Testis (tissue), 2 donors: ENCODE measurements at regions not wholly inside any gene's neighbourhood (a gene's known extent, or its start where the extent isn't known, plus 50 kb on each side); places are given as distances from the start of the nearest gene placed in this dataset.
"Not testable (repeated sequence)": the region's sequence is repeated elsewhere in the genome, so short reads cannot be mapped to it uniquely, and the experiment has no call there.

Experiments used
- DNase-seq: peaks from one replicate; pipeline ENCODE4 v3.0.0-alpha.2; 2019
- H3K27ac ChIP-seq, 2 donors: fragments of 200-600 bp; sonication (generic); one replicate each; pipeline ENCODE4 v1.5.1; 2019
- H3K27me3 ChIP-seq: fragments of 200-600 bp; sonication (generic); one replicate; pipeline ENCODE4 v1.5.1; 2019
- H3K36me3 ChIP-seq: fragments of 200-600 bp; sonication (generic); one replicate; pipeline ENCODE4 v1.5.1; 2017; ENCODE audit warnings: low read depth; ENCODE audit errors: missing control alignments
- H3K4me1 ChIP-seq: fragments of 200-600 bp; sonication (generic); one replicate; pipeline ENCODE4 v1.5.1; 2019
- H3K4me3 ChIP-seq, 2 donors: fragments of 200-600 bp; sonication (generic); one replicate each; pipeline ENCODE4 v1.5.1; 2017 to 2019
- H3K9me3 ChIP-seq: fragments of 200-600 bp; sonication (generic); one replicate; pipeline ENCODE4 v1.5.1; 2017
- CTCF ChIP-seq, 3 experiments: fragments of 450-650 bp in 2 of 3; fragments of 200-600 bp in 1 of 3; sonication (generic) in 1 of 3; IDR thresholded peaks; one replicate each; pipeline ENCODE4 v1.5.1; 2016 to 2019; ENCODE audit warnings: antibody characterized with exemption in 3 of 3, mild to moderate bottlenecking in 2 of 3, moderate library complexity in 1 of 3
- POLR2A ChIP-seq: fragments of 450-650 bp; IDR thresholded peaks from one replicate; pipeline ENCODE4 v1.6.1; 2017; ENCODE audit warnings: antibody characterized with exemption, mild to moderate bottlenecking, moderate library complexity
- WGBS, 2 donors: methylation state at CpG; one replicate each; pipeline ENCODE4 v1.1.5; 2018; 5-methylcytosine and 5-hydroxymethylcytosine counted together
- intact Hi-C: fragments of 100-400 bp; cut with DNase I; formaldehyde crosslinking; loops from one replicate; pipeline ENCODE4 v1.15.1; 2023; ENCODE audit warnings: low total_unique reads

GRCh38 chr5:57741336-57741735, 258.7 kb upstream of the ACTBL2 start:
- Histone ChIP-seq H3K4me3 (no peak overlapping the region), H3K27me3 (no peaks in the 10 kb centered on the region), H3K9me3 (no peaks in the 10 kb centered on the region), H3K4me1 (no peaks in the 10 kb centered on the region), H3K27ac (no peak overlapping the region), H3K36me3 (no peaks in the 10 kb centered on the region)
- intact Hi-C loops: no loop called here
- DNase-seq: no peak
- TF ChIP-seq POLR2A (no peak), CTCF (IDR thresholded peaks at IDR 0.05) (no peak)

GRCh38 chr5:57738787-57739186, 256.2 kb upstream of the ACTBL2 start:
- H3K36me3 ChIP-seq: no peaks in the 10 kb centered on the region
- H3K27ac ChIP-seq: no peak overlapping the region
- DNase-seq: no peak
- no peaks in the 10 kb centered on the region for H3K9me3 ChIP-seq
- intact Hi-C loops: no loop called here
- H3K27me3 ChIP-seq: no peaks in the 10 kb centered on the region
- no peaks in the 10 kb centered on the region for H3K4me1 ChIP-seq
- 100% methylated on average over 1 of the region's 1 CpG for WGBS, 2 donors
- H3K4me3 ChIP-seq: no peak overlapping the region
- TF ChIP-seq POLR2A (no peak), CTCF (IDR thresholded peaks at IDR 0.05) (no peak)

- WGBS, 2 donors: 89 to 93% methylated on average over 2 of the region's 2 CpGs
- Histone ChIP-seq H3K27me3 (no peaks in the 10 kb centered on the region), H3K36me3 (no peaks in the 10 kb centered on the region), H3K27ac (no peak overlapping the region), H3K4me3 (no peak overlapping the region), H3K9me3 (no peaks in the 10 kb centered on the region), H3K4me1 (no peaks in the 10 kb centered on the region)
- no peak for TF ChIP-seq POLR2A
- no peak for TF ChIP-seq CTCF (IDR thresholded peaks at IDR 0.05)
- DNase-seq: no peak
- intact Hi-C loops: no loop called here
Measured at GRCh38 chr5:57738301-57738700, 255.7 kb upstream of the ACTBL2 start.

- no peaks in the 10 kb centered on the region for H3K27me3 ChIP-seq
- 89% methylated on average over 4 of the region's 4 CpGs for WGBS, 2 donors
- intact Hi-C loops: no loop called here
- TF ChIP-seq POLR2A (no peak), CTCF (IDR thresholded peaks at IDR 0.05) (no peak)
- H3K4me3 ChIP-seq: no peak overlapping the region
- H3K36me3 ChIP-seq: no peaks in the 10 kb centered on the region
- H3K9me3 ChIP-seq: no peaks in the 10 kb centered on the region
- H3K4me1 ChIP-seq: no peaks in the 10 kb centered on the region
- no peak for DNase-seq
- H3K27ac ChIP-seq: no peak overlapping the region
Measured at GRCh38 chr5:57736716-57737115, 254.1 kb upstream of the ACTBL2 start.

GRCh38 chr5:57735279-57736153, 252.9 kb upstream of the ACTBL2 start:
- H3K27ac ChIP-seq, H3K4me3 ChIP-seq, DNase-seq, H3K36me3 ChIP-seq, H3K27me3 ChIP-seq, H3K9me3 ChIP-seq, H3K4me1 ChIP-seq, intact Hi-C loops: not testable (repeated sequence)
- 73 to 82% methylated on average over 7 of the region's 7 CpGs for WGBS, 2 donors
